Activated CD4-positive, alpha-beta T cell treated with anti-CD3 and anti-CD28 coated beads, Interleukin-2, amount 50 U/mL, for 24 hours (primary cell): ENCODE measurements at regions not wholly inside any gene's neighbourhood (a gene's known extent, or its start where the extent isn't known, plus 50 kb on each side); places are given as distances from the start of the nearest gene placed in this dataset.
"Not testable (repeated sequence)": the region's sequence is repeated elsewhere in the genome, so short reads cannot be mapped to it uniquely, and the experiment has no call there.

Experiments
- DNase-seq, 2 donors: peaks; one replicate each; pipeline ENCODE4 v3.0.0-alpha.2; 2020; ENCODE audit warnings: low read depth in 1 of 2, low spot score in 1 of 2

- no peak for DNase-seq
These were observed 104.2 kb upstream of the ADAMTS5 start for GRCh38 chr21:27070861-27071670.

GRCh38 chr21:27068811-27069210, 101.9 kb upstream of the ADAMTS5 start:
- DNase-seq: no peak

- DNase-seq: no peak
These were observed 100.3 kb upstream of the ADAMTS5 start for GRCh38 chr21:27067226-27067625.

- DNase-seq: no peak
These were observed 95.6 kb upstream of the ADAMTS5 start for GRCh38 chr21:27062443-27062842.

- DNase-seq: no peak
These were observed 94.9 kb upstream of the ADAMTS5 start for GRCh38 chr21:27061770-27062169.

- DNase-seq: no peak
These were observed 93.3 kb upstream of the ADAMTS5 start for GRCh38 chr21:27060190-27060589.

GRCh38 chr21:27058673-27059605, 92.1 kb upstream of the ADAMTS5 start:
- no peak for DNase-seq

GRCh38 chr21:27057997-27058396, 91.1 kb upstream of the ADAMTS5 start:
- no peak for DNase-seq

- no peak for DNase-seq
These were observed 80.9 kb upstream of the ADAMTS5 start for GRCh38 chr21:27047658-27048314.

GRCh38 chr21:27047283-27047657, 80.4 kb upstream of the ADAMTS5 start:
- no peak for DNase-seq

GRCh38 chr21:27045281-27045985, 78.5 kb upstream of the ADAMTS5 start:
- DNase-seq: no peak

GRCh38 chr21:27043377-27043776, 76.5 kb upstream of the ADAMTS5 start:
- no peak for DNase-seq

GRCh38 chr21:27040738-27041469, 74.0 kb upstream of the ADAMTS5 start:
- no peak for DNase-seq

GRCh38 chr21:27036736-27037301, 69.9 kb upstream of the ADAMTS5 start:
- DNase-seq: no peak

GRCh38 chr21:27035791-27036190, 68.9 kb upstream of the ADAMTS5 start:
- no peak for DNase-seq

GRCh38 chr21:27034796-27035195, 67.9 kb upstream of the ADAMTS5 start:
- no peak for DNase-seq

- DNase-seq: no peak
These were observed 66.6 kb upstream of the ADAMTS5 start for GRCh38 chr21:27033471-27033870.

GRCh38 chr21:27026501-27026900, 59.6 kb upstream of the ADAMTS5 start:
- DNase-seq: no peak

- not testable (repeated sequence) for DNase-seq
These were observed 58.8 kb upstream of the ADAMTS5 start for GRCh38 chr21:27025708-27026107.

GRCh38 chr21:27024971-27025370, 58.1 kb upstream of the ADAMTS5 start:
- DNase-seq: no peak
